ENCODE measurements at regions not wholly inside any gene's neighbourhood (a gene's known extent, or its start where the extent isn't known, plus 50 kb on each side); places are given as distances from the start of the nearest gene placed in this dataset.
A peak's percentile ranks its signal among the peaks of the same experiment; 100 is the strongest.
"Not testable (repeated sequence)": the region's sequence is repeated elsewhere in the genome, so short reads cannot be mapped to it uniquely, and the experiment has no call there.

- H3K4me3 Mint-ChIP-seq; POLR2A ChIA-PET; DNase-seq; H3K36me3 Mint-ChIP-seq; H3K9me3 ChIP-seq (ENCODE audit: control insufficient read depth in 2 of 3, low read length in 3 of 3); CTCF ChIA-PET; H3K4me1 ChIP-seq (ENCODE audit: control insufficient read depth in 2 of 2, insufficient read depth in 2 of 2, low read length in 2 of 2); H3K27me3 ChIP-seq (ENCODE audit: control insufficient read depth in 2 of 2, insufficient read depth in 2 of 2, low read length in 2 of 2); ATAC-seq; H3K4me3 ChIP-seq (ENCODE audit: low read length); H3K36me3 ChIP-seq (ENCODE audit: control insufficient read depth in 2 of 3, insufficient read depth in 3 of 3, low read length in 3 of 3); H3K4me1 Mint-ChIP-seq; H3K27ac ChIP-seq (ENCODE audit: low read depth, low read length); intact Hi-C loops (cut with micrococcal nuclease); H3K27ac Mint-ChIP-seq: not testable (repeated sequence)
- peaks cover 6 to 29% (median 16%) of the 10 kb centered on the region in 5 donors for H3K27me3 Mint-ChIP-seq
- peaks cover 0 to 42% (median 17%) of the 10 kb centered on the region in 11 donors for H3K9me3 Mint-ChIP-seq
Observed at GRCh38 chr15:44870125-44870524, 86.4 kb upstream of the TERB2 start.

DNA sequence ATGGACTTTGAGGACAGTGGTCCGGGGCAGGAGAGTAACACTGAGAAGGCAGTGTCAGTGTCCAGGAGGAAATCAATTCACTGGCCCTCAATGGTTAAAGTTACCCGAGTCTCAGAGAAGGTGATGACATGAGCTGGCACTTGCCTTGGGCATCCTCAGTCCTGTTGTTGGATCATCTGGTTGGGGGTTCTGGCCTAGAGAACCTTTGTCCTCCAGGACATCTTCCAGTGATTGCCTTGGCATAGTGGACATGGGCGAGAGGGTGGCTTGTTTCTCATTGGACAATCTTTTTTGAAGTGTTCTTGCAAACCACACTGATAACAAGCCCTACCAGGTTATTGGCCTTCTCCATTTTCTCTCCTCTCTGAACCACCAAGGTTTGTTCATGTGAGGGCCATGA is 83.4 kb upstream of the TERB2 start:
- Mint-ChIP-seq H3K27ac (no peak overlapping the region), H3K9me3 (peaks cover 4 to 63% (median 25%) of the 10 kb centered on the region in 11 donors), H3K27me3 (peaks cover 6 to 19% (median 11%) of the 10 kb centered on the region in 5 donors), H3K4me3 (no peak overlapping the region), H3K36me3 (peaks cover 0 to 11% (median 7%) of the 10 kb centered on the region in 5 donors), H3K4me1 (no peaks in the 10 kb centered on the region)
- Histone ChIP-seq H3K36me3 (ENCODE audit: control insufficient read depth in 2 of 3, insufficient read depth in 3 of 3, low read length in 3 of 3) (no peaks in the 10 kb centered on the region), H3K27ac (ENCODE audit: low read depth, low read length) (no peak overlapping the region), H3K4me1 (ENCODE audit: control insufficient read depth in 2 of 2, insufficient read depth in 2 of 2, low read length in 2 of 2) (no peaks in the 10 kb centered on the region), H3K27me3 (ENCODE audit: control insufficient read depth in 2 of 2, insufficient read depth in 2 of 2, low read length in 2 of 2) (no peaks in the 10 kb centered on the region), H3K9me3 (ENCODE audit: control insufficient read depth in 2 of 3, low read length in 3 of 3) (peaks cover 0 to 23% (median 0%) of the 10 kb centered on the region in 3 experiments), H3K4me3 (ENCODE audit: low read length) (no peak overlapping the region)
- intact Hi-C loops (cut with micrococcal nuclease) = no loop called here
- CTCF ChIA-PET = interaction anchor here (0.6 kb wide), 1 partner anchor 571 kb away, joined by 4 read pairs; no protein-coding TSS in a partner anchor
- ATAC-seq = no peak
- no peak for DNase-seq
- POLR2A ChIA-PET = no interaction called here

- ChIA-PET POLR2A (no interaction called here), CTCF (no interaction called here)
- Histone ChIP-seq H3K4me1 (ENCODE audit: control insufficient read depth in 2 of 2, insufficient read depth in 2 of 2, low read length in 2 of 2) (no peaks in the 10 kb centered on the region), H3K9me3 (ENCODE audit: control insufficient read depth in 2 of 3, low read length in 3 of 3) (peaks cover 0 to 23% (median 0%) of the 10 kb centered on the region in 3 experiments), H3K27ac (ENCODE audit: low read depth, low read length) (no peak overlapping the region), H3K27me3 (ENCODE audit: control insufficient read depth in 2 of 2, insufficient read depth in 2 of 2, low read length in 2 of 2) (no peaks in the 10 kb centered on the region), H3K4me3 (ENCODE audit: low read length) (no peak overlapping the region), H3K36me3 (ENCODE audit: control insufficient read depth in 2 of 3, insufficient read depth in 3 of 3, low read length in 3 of 3) (no peaks in the 10 kb centered on the region)
- Mint-ChIP-seq H3K9me3 (peaks cover 6 to 58% (median 20%) of the 10 kb centered on the region in 11 donors), H3K4me1 (peaks cover 0 to 15% (median 0%) of the 10 kb centered on the region in 7 donors), H3K27ac (no peak overlapping the region), H3K4me3 (no peak overlapping the region), H3K27me3 (peaks cover 0 to 30% (median 11%) of the 10 kb centered on the region in 5 donors), H3K36me3 (peaks cover 0 to 12% (median 11%) of the 10 kb centered on the region in 5 donors)
- ATAC-seq = no peak
- no peak for DNase-seq
- intact Hi-C loops (cut with micrococcal nuclease) = no loop called here
Observed at GRCh38 chr15:44879066-44879465, 77.4 kb upstream of the TERB2 start.

GRCh38 chr15:44882499-44882968 is 74.0 kb upstream of the TERB2 start:
- peak overlapping the region in 1 of 9 donors; percentile 9 for H3K27ac Mint-ChIP-seq
- H3K27me3 Mint-ChIP-seq = peaks cover 0 to 23% (median 12%) of the 10 kb centered on the region in 5 donors
- DNase-seq = peak in 1 of 9 donors; percentile 45
- H3K27me3 ChIP-seq (ENCODE audit: control insufficient read depth in 2 of 2, insufficient read depth in 2 of 2, low read length in 2 of 2) = no peaks in the 10 kb centered on the region
- ATAC-seq = no peak
- peaks cover 0 to 24% (median 14%) of the 10 kb centered on the region in 11 donors for H3K9me3 Mint-ChIP-seq
- peaks cover 0 to 19% (median 0%) of the 10 kb centered on the region in 7 donors for H3K4me1 Mint-ChIP-seq
- H3K4me3 ChIP-seq (ENCODE audit: low read length) = no peak overlapping the region
- intact Hi-C loops (cut with micrococcal nuclease) = no loop called here
- H3K36me3 ChIP-seq (ENCODE audit: control insufficient read depth in 2 of 3, insufficient read depth in 3 of 3, low read length in 3 of 3) = no peaks in the 10 kb centered on the region
- no peak overlapping the region for H3K27ac ChIP-seq (ENCODE audit: low read depth, low read length)
- ChIA-PET POLR2A (no interaction called here), CTCF (interaction anchor here (1.1 kb wide), 1 partner anchor 235 kb away, joined by 3 read pairs; no protein-coding TSS in a partner anchor)
- H3K4me3 Mint-ChIP-seq = peak overlapping the region in 1 of 10 donors; percentile 9
- H3K9me3 ChIP-seq (ENCODE audit: control insufficient read depth in 2 of 3, low read length in 3 of 3) = no peaks in the 10 kb centered on the region
- peaks cover 0 to 6% (median 4%) of the 10 kb centered on the region in 5 donors for H3K36me3 Mint-ChIP-seq
- no peaks in the 10 kb centered on the region for H3K4me1 ChIP-seq (ENCODE audit: control insufficient read depth in 2 of 2, insufficient read depth in 2 of 2, low read length in 2 of 2)

DNA sequence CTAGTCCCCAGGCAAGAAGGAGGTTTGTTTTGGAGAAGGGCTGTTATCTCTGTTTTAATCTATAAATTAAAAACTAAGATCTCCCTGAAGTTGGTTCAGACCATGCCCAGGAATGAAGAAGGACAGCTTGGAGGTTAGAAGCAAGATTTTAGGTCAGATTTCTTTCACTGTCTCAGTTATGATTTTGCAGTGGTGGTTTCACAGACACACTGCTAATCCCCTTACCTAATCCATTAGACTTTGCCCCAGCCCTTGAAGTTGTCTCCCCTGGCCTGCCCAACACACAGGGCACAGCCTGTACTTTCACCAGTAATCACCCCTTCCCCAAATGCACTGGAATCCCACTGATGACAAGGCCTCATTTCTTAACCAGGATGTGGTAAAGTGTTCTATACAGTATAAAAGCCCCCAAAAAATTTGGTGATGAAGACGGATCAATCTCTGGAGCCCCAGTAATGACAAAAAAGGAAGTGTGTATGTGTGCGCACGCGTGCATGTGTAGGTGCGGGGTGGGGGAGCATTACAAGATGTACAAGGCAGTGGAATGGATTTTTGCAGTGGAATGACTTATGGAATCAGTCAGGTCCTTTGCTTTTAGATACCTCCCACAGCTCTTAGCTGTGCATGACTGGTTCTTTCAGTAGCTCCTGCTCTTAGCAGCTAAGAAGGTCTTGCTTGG is 73.1 kb upstream of the TERB2 start:
- Histone ChIP-seq H3K36me3 (ENCODE audit: control insufficient read depth in 2 of 3, insufficient read depth in 3 of 3, low read length in 3 of 3) (no peaks in the 10 kb centered on the region), H3K4me1 (ENCODE audit: control insufficient read depth in 2 of 2, insufficient read depth in 2 of 2, low read length in 2 of 2) (no peaks in the 10 kb centered on the region), H3K27ac (ENCODE audit: low read depth, low read length) (no peak overlapping the region), H3K4me3 (ENCODE audit: low read length) (no peak overlapping the region), H3K9me3 (ENCODE audit: control insufficient read depth in 2 of 3, low read length in 3 of 3) (no peaks in the 10 kb centered on the region), H3K27me3 (ENCODE audit: control insufficient read depth in 2 of 2, insufficient read depth in 2 of 2, low read length in 2 of 2) (no peaks in the 10 kb centered on the region)
- no peak for DNase-seq
- Mint-ChIP-seq H3K27ac (peak overlapping the region in 1 of 9 donors; percentile 34), H3K9me3 (peaks cover 0 to 16% (median 11%) of the 10 kb centered on the region in 11 donors), H3K4me1 (peaks cover 0 to 19% (median 0%) of the 10 kb centered on the region in 7 donors), H3K27me3 (peaks cover 0 to 20% (median 12%) of the 10 kb centered on the region in 5 donors), H3K4me3 (peak overlapping the region in 1 of 10 donors; percentile 2), H3K36me3 (peaks cover 0 to 4% (median 0%) of the 10 kb centered on the region in 5 donors)
- POLR2A ChIA-PET = no interaction called here
- intact Hi-C loops (cut with micrococcal nuclease) = no loop called here
- no peak for ATAC-seq
- CTCF ChIA-PET = interaction anchor here (1.1 kb wide), 1 partner anchor 235 kb away, joined by 3 read pairs; no protein-coding TSS in a partner anchor

DNA sequence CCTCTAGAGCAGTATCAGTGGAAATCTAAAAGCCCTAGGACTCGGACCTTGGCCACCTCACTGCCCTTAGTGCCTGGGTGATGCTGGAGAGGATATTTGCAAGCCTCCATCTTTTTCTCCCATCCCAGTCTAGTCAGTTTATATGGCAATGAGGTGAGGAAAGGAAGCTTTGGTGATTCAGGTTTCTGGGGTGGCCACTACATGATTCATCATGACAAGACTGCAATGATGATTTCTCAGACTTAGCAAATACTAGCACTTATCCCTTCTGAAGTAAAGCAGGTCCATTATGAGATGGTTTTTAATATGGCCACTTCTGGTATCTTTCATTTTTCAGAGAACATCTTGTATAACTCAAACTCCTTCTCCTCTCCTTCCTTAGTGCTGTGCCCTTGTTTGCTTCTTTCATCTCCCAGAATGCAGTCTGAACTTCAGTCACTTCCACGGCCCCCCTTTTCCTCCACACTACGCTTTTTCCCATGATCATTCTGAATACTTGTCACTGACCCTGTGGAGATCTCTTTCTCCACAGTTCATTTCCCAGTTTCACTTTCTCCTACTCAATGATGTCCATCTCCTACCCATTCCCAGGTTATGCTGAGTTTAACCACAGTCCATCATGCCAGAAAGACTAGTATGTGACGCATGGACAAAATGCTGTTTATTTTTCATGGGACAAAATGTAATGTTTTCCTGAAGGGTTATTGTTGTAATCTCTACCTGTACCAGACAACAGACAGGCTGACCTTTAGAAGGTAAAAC is 57.4 kb upstream of the TERB2 start:
- H3K4me3 Mint-ChIP-seq; H3K27ac Mint-ChIP-seq; POLR2A ChIA-PET; H3K4me1 ChIP-seq (ENCODE audit: control insufficient read depth in 2 of 2, insufficient read depth in 2 of 2, low read length in 2 of 2); H3K36me3 ChIP-seq (ENCODE audit: control insufficient read depth in 2 of 3, insufficient read depth in 3 of 3, low read length in 3 of 3); H3K4me1 Mint-ChIP-seq; H3K36me3 Mint-ChIP-seq; ATAC-seq; H3K27ac ChIP-seq (ENCODE audit: low read depth, low read length); CTCF ChIA-PET; DNase-seq; H3K4me3 ChIP-seq (ENCODE audit: low read length); H3K27me3 ChIP-seq (ENCODE audit: control insufficient read depth in 2 of 2, insufficient read depth in 2 of 2, low read length in 2 of 2); H3K9me3 ChIP-seq (ENCODE audit: control insufficient read depth in 2 of 3, low read length in 3 of 3); H3K9me3 Mint-ChIP-seq: not testable (repeated sequence)
- peaks cover 0 to 13% (median 9%) of the 10 kb centered on the region in 5 donors for H3K27me3 Mint-ChIP-seq
- intact Hi-C loops (cut with micrococcal nuclease) = loop anchor here in 1 of 2 donors (5.0 kb wide), 1 partner anchor 88 kb away; no protein-coding TSS in a partner anchor
